Colonic mucosa (tissue), 4 donors: ENCODE measurements at regions not wholly inside any gene's neighbourhood (a gene's known extent, or its start where the extent isn't known, plus 50 kb on each side); places are given as distances from the start of the nearest gene placed in this dataset.

Experiments used
- DNase-seq: peaks from one replicate; pipeline ENCODE4 v3.0.0-alpha.2; 2020
- H3K27ac ChIP-seq: fragments of 200-600 bp; one replicate; pipeline ENCODE4 v1.8.0; 2021
- H3K27me3 ChIP-seq: fragments of 200-600 bp; one replicate; pipeline ENCODE4 v1.8.0; 2021
- H3K36me3 ChIP-seq: fragments of 200-600 bp; one replicate; pipeline ENCODE4 v1.8.0; 2021
- H3K4me1 ChIP-seq: fragments of 200-600 bp; one replicate; pipeline ENCODE4 v1.8.0; 2021; ENCODE audit warnings: mild to moderate bottlenecking
- H3K4me3 ChIP-seq: fragments of 200-600 bp; one replicate; pipeline ENCODE4 v1.8.0; 2021
- H3K9ac ChIP-seq, 2 donors: one replicate each; pipeline ENCODE4 v1.7.0; 2013; ENCODE audit warnings: control low read depth in 2 of 2, low read depth in 2 of 2, low read length in 2 of 2
- H3K9me3 ChIP-seq: fragments of 200-600 bp; one replicate; pipeline ENCODE4 v1.8.0; 2021
- intact Hi-C: fragments of 100-400 bp; cut with DNase I; formaldehyde crosslinking; loops from one replicate; pipeline ENCODE4 v1.14.1; 2022
- TF ChIP-seq, protein P1 (sequence below): fragments of 200-600 bp; IDR thresholded peaks from one replicate; pipeline ENCODE4 v1.8.0; 2022; ENCODE audit warnings: antibody characterized with exemption, mild to moderate bottlenecking
- donor health status: healthy.
- donor health status: DM: no; HTN: no; CAD: no.
- donor health status: DM: no; HTN: no; CAD: no.

DNA sequence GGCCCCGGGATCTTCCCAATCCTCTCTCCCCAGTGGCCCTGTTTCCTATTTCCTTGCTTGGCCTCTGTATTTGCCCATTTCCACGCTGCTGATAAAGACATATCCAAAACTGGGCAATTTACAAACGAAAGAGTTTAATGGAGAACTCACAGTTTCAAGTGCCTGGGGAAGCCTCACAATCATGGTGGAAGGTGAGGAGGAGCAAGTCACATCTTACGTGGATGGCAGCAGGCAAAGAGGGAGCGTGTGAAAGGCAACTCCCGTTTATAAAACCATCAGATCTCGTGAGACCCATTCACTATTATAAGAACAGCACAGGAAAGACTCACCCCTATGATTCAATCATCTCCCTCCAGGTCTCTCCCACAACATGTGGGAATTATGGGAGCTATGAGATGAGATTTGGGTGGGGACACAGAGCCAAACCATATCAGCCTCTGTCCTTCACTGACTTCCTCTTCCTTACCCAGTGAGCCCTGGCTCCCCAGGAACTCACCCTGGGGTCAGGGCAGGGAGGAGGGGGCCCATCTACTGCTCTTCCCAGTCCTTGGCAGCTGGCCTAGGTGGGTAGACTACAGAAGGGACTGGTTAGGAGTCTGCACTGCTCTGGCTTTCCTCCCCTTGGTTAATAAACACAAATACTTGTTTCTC lies 105.8 kb upstream of the MYCN start:
- TF ChIP-seq, protein P1, sequence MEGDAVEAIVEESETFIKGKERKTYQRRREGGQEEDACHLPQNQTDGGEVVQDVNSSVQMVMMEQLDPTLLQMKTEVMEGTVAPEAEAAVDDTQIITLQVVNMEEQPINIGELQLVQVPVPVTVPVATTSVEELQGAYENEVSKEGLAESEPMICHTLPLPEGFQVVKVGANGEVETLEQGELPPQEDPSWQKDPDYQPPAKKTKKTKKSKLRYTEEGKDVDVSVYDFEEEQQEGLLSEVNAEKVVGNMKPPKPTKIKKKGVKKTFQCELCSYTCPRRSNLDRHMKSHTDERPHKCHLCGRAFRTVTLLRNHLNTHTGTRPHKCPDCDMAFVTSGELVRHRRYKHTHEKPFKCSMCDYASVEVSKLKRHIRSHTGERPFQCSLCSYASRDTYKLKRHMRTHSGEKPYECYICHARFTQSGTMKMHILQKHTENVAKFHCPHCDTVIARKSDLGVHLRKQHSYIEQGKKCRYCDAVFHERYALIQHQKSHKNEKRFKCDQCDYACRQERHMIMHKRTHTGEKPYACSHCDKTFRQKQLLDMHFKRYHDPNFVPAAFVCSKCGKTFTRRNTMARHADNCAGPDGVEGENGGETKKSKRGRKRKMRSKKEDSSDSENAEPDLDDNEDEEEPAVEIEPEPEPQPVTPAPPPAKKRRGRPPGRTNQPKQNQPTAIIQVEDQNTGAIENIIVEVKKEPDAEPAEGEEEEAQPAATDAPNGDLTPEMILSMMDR: no peak
- Histone ChIP-seq H3K9me3 (no peaks in the 10 kb centered on the region), H3K9ac (no peak overlapping the region), H3K27ac (no peak overlapping the region), H3K4me3 (no peak overlapping the region), H3K36me3 (no peaks in the 10 kb centered on the region), H3K27me3 (no peaks in the 10 kb centered on the region), H3K4me1 (no peaks in the 10 kb centered on the region)
- intact Hi-C loops: no loop called here
- DNase-seq: no peak

DNA sequence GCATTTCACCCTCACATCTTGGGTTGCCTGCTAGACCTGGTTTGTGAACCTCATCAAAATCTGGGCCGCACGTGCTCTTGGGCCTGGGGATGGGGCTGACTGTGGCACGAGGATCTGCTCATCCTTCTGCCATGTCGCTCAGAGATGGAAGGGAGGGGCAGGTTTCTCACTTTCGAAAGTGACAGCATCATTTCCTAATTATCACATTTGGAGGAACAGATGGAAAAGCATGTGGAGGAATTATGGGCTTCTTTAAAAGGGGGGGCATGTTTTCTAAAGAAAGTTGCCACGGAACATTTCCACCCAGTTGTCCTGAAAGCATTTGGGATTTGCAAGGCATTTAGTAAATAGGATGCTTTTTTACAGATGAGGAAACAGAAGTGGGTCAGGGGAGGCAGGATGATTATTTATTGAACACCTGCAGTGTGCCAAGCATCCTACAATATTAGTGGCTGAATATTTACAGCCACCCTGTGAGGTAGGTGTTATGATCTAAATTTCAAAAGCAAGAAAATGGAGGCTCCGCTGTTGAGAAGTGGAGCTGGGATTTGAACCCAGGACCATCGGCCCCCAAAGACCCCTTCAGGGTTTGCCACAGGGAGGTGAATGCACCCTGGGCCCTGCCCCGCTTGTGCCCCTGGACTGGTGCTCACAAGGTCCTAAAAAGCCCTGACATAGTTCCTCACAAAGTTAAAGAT lies 104.2 kb upstream of the MYCN start:
- H3K4me1 ChIP-seq: no peaks in the 10 kb centered on the region
- no peaks in the 10 kb centered on the region for H3K9me3 ChIP-seq
- H3K9ac ChIP-seq: no peak overlapping the region
- no peak overlapping the region for H3K4me3 ChIP-seq
- H3K27me3 ChIP-seq: no peaks in the 10 kb centered on the region
- no peak for DNase-seq
- no peak overlapping the region for H3K27ac ChIP-seq
- intact Hi-C loops: no loop called here
- TF ChIP-seq, protein P1: no peak
- no peaks in the 10 kb centered on the region for H3K36me3 ChIP-seq

DNA sequence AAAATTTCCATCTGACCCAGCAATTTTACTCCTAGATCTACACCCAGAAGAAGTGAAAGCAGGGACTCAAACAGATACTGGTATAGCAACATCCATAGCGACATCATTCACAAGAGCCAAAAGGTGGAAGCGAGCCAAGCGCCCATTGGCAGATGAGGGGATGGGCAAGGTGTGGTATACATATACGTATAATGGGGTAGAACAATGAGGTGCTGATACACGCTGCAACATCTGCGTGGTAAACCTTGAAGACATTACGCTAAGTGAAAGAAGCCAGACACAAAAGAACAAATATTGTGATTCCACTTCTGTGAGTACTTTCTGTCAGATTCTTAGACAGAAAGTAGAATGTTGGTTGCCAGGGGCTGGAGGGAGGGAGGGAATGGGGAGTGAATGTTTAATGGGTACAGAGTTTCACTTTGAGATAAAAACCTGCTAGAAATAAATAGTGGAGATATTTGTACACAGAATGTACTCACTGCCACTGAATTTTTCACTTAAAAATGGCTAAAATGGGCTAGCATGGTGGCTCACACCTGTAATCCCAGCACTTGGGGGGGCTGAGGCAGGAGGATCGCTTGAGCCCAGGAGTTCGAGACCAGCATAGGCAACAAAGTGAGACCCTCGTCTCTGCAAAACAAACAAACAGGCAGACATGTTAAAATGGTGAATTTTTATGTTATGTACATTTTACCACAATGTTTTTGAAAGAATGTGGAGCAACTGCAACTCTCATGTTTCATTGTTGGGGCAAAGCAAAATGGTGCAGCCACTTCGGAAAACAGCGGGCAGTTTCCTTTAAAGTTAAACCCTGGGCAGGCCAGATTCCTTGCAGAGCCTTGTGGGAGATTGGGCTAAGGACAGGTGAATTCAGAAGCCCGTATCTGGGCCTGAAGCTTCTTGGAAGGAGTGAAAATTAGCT lies 103.4 kb upstream of the MYCN start:
- intact Hi-C loops: no loop called here
- Histone ChIP-seq H3K4me1 (no peaks in the 10 kb centered on the region), H3K4me3 (no peak overlapping the region), H3K9me3 (no peaks in the 10 kb centered on the region), H3K9ac (no peak overlapping the region), H3K27ac (no peak overlapping the region), H3K27me3 (no peaks in the 10 kb centered on the region), H3K36me3 (no peaks in the 10 kb centered on the region)
- TF ChIP-seq, protein P1: no peak
- DNase-seq: no peak

DNA sequence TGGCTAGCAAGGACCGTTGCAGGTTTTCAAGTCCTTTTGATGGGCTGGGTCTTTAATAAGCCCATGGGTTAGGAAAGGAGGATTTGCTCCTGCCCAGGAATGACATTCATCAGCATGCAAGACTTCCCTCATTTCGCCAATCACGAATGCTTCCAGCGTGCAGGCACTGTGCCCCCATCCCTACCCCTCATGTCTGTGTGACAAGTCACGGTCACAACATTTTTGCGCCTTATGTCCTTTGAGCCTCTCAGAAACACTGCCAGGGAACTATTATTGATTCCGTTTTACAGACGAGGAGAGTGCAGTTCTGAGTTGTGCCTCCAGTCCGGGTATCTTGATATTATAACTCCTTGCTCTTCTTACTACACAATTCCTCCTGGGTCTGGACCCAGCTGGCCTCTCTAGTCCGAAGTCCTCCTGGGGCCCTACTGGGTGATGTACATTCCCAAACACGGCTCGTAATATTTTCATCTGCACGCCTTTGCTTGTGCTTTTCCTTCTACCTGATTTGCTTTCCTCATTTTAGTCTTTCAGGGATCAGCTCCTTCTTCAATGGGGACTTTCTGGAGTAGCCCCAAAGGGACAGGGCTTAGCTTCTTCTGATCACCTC lies 101.8 kb upstream of the MYCN start:
- DNase-seq: no peak
- TF ChIP-seq, protein P1: no peak
- no peaks in the 10 kb centered on the region for H3K9me3 ChIP-seq
- no peaks in the 10 kb centered on the region for H3K27me3 ChIP-seq
- no peaks in the 10 kb centered on the region for H3K36me3 ChIP-seq
- no peak overlapping the region for H3K27ac ChIP-seq
- intact Hi-C loops: no loop called here
- H3K4me1 ChIP-seq: no peaks in the 10 kb centered on the region
- no peak overlapping the region for H3K9ac ChIP-seq
- H3K4me3 ChIP-seq: no peak overlapping the region

DNA sequence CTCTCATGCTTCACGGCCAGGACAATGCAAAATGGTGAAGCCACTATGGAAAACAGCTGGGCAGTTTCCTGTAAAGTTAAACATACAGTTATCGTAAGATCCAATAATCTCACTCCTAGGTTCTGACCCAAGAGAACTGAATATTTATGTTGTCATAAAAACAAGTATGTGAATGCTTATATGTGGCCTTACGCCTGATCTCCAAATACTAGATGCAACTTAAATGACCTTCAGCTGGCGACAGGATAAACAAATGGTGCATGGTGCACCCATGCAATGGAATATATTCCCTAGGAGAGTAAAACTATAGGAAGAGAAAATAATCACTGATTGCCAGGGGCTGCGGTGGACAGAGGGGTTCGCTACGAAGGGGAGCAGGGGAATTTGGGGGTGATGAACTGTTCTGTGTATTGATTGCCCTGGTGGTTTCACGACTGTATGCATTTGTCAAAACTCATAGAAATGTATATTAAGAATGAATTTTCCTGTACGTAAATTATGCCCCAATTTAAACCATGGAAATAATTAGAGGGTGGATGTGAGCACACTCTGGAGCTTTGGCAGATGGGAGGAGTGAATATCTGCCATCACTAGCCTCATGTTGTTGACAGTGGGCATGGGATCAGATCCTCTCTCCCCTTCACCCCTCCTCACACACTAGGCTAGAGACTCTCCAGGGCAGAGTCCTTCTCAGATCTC lies 100.8 kb upstream of the MYCN start:
- H3K27ac ChIP-seq: no peak overlapping the region
- no peaks in the 10 kb centered on the region for H3K4me1 ChIP-seq
- H3K36me3 ChIP-seq: no peaks in the 10 kb centered on the region
- H3K4me3 ChIP-seq: no peak overlapping the region
- H3K9ac ChIP-seq: no peak overlapping the region
- H3K27me3 ChIP-seq: no peaks in the 10 kb centered on the region
- intact Hi-C loops: no loop called here
- no peaks in the 10 kb centered on the region for H3K9me3 ChIP-seq
- TF ChIP-seq, protein P1: no peak
- no peak for DNase-seq
